Neural cell (in vitro differentiated cells): ENCODE measurements at regions not wholly inside any gene's neighbourhood (a gene's known extent, or its start where the extent isn't known, plus 50 kb on each side); places are given as distances from the start of the nearest gene placed in this dataset.

Experiments
- H2AFZ ChIP-seq: fragments of 200-600, 300-800 bp; sonication (generic), shearing (Covaris generic); 2 replicates; pipeline ENCODE4 v1.6.0; 2014; ENCODE audit warnings: low read depth, mild to moderate bottlenecking, antibody characterized with exemption, low read length, moderate library complexity
- H3F3A ChIP-seq: fragments of 200-600 bp; shearing (Covaris generic); 2 replicates; pipeline ENCODE4 v1.6.1; 2016; ENCODE audit warnings: mild to moderate bottlenecking, moderate library complexity, mixed read lengths, antibody characterized with exemption, low read length; ENCODE audit not compliant: insufficient read depth, poor library complexity, severe bottlenecking
- H3K27ac ChIP-seq: fragments of 200-600, 300-800 bp; sonication (generic), shearing (Covaris generic); 2 replicates; pipeline ENCODE4 v1.5.1; 2014; ENCODE audit warnings: mild to moderate bottlenecking, low read length, moderate library complexity
- H3K27me3 ChIP-seq: fragments of 300-800, 200-600 bp; sonication (generic), shearing (Covaris generic); 2 replicates; pipeline ENCODE4 v1.6.0; 2014; ENCODE audit warnings: mild to moderate bottlenecking, low read depth, low read length, moderate library complexity; ENCODE audit not compliant: insufficient read depth
- H3K36me3 ChIP-seq: fragments of 300-800, 200-600 bp; sonication (generic), shearing (Covaris generic); 2 replicates; pipeline ENCODE4 v1.5.1; 2014; ENCODE audit warnings: mild to moderate bottlenecking, antibody characterized with exemption, low read length, moderate library complexity; ENCODE audit not compliant: insufficient read depth
- H3K4me2 ChIP-seq: fragments of 300-800, 200-600 bp; sonication (generic), shearing (Covaris generic); 2 replicates; pipeline ENCODE4 v1.6.0; 2014; ENCODE audit warnings: mild to moderate bottlenecking, low read length
- H3K4me3 ChIP-seq: fragments of 300-800, 200-600 bp; sonication (generic), shearing (Covaris generic); 2 replicates; pipeline ENCODE4 v1.5.1; 2014; ENCODE audit warnings: mild to moderate bottlenecking, low read length, moderate library complexity
- H3K79me2 ChIP-seq: fragments of 200-600 bp; shearing (Covaris generic); replicated peaks from 2 replicates; pipeline ENCODE4 v1.6.0; 2014; ENCODE audit warnings: mild to moderate bottlenecking, low read length, moderate library complexity; ENCODE audit not compliant: insufficient read depth
- H3K9ac ChIP-seq: fragments of 300-800, 200-600 bp; sonication (generic), shearing (Covaris generic); 2 replicates; pipeline ENCODE4 v1.6.1; 2016; ENCODE audit warnings: mild to moderate bottlenecking, low read length, mixed read lengths
- H3K9me2 ChIP-seq: fragments of 200-600 bp; shearing (Covaris generic); 2 replicates; pipeline ENCODE4 v1.6.1; 2016; ENCODE audit warnings: mild to moderate bottlenecking, low read length, mixed read lengths; ENCODE audit not compliant: insufficient read depth
- H3K9me3 ChIP-seq: fragments of 200-600, 300-800 bp; sonication (generic), shearing (Covaris generic); 2 replicates; pipeline ENCODE4 v1.6.1; 2016; ENCODE audit warnings: mild to moderate bottlenecking, mixed run types, low read length, moderate library complexity, mixed read lengths
- H4K20me1 ChIP-seq: fragments of 200-600 bp; shearing (Covaris generic); 2 replicates; pipeline ENCODE4 v1.6.1; 2016; ENCODE audit warnings: mild to moderate bottlenecking, mixed run types; ENCODE audit not compliant: insufficient read depth
- CTCF ChIP-seq: fragments of 450-650 bp; IDR thresholded peaks from 2 replicates; pipeline ENCODE4 v1.5.1; 2014; ENCODE audit warnings: antibody characterized with exemption, mild to moderate bottlenecking, moderate library complexity; ENCODE audit not compliant: poor library complexity, severe bottlenecking
- EP300 ChIP-seq: fragments of 450-650 bp; conservative IDR thresholded peaks from 2 replicates; pipeline ENCODE4 v1.6.1; 2014; ENCODE audit warnings: antibody characterized with exemption, mild to moderate bottlenecking, moderate library complexity; ENCODE audit not compliant: poor library complexity, severe bottlenecking
- EZH2 ChIP-seq: fragments of 200-600, 300-800 bp; shearing (Covaris generic), sonication (generic); IDR thresholded peaks from 2 replicates; pipeline ENCODE4 v1.6.1; 2014; ENCODE audit warnings: antibody characterized with exemption, low read length, borderline replicate concordance, mild to moderate bottlenecking; ENCODE audit not compliant: insufficient read depth, poor library complexity, severe bottlenecking
- MXI1 ChIP-seq: fragments of 450-650 bp; conservative IDR thresholded peaks from 2 replicates; pipeline ENCODE4 v1.6.1; 2014; ENCODE audit warnings: antibody characterized with exemption, mild to moderate bottlenecking; ENCODE audit not compliant: poor library complexity, severe bottlenecking
- POLR2AphosphoS5 ChIP-seq: IDR thresholded peaks from 2 replicates; pipeline ENCODE4 v1.6.1; 2012
- RAD21 ChIP-seq: fragments of 450-650 bp; conservative IDR thresholded peaks from 2 replicates; pipeline ENCODE4 v1.6.1; 2014; ENCODE audit warnings: antibody characterized with exemption, mild to moderate bottlenecking, moderate library complexity
- REST ChIP-seq: IDR thresholded peaks from 2 replicates; pipeline ENCODE4 v1.6.1; 2012; ENCODE audit warnings: borderline replicate concordance
- SMC3 ChIP-seq: fragments of 450-650 bp; conservative IDR thresholded peaks from 2 replicates; pipeline ENCODE4 v1.6.1; 2014; ENCODE audit warnings: antibody characterized with exemption, mild to moderate bottlenecking, moderate library complexity; ENCODE audit not compliant: poor library complexity
- TAF1 ChIP-seq: IDR thresholded peaks from 2 replicates; pipeline ENCODE4 v1.6.1; 2012; ENCODE audit warnings: low read depth

DNA sequence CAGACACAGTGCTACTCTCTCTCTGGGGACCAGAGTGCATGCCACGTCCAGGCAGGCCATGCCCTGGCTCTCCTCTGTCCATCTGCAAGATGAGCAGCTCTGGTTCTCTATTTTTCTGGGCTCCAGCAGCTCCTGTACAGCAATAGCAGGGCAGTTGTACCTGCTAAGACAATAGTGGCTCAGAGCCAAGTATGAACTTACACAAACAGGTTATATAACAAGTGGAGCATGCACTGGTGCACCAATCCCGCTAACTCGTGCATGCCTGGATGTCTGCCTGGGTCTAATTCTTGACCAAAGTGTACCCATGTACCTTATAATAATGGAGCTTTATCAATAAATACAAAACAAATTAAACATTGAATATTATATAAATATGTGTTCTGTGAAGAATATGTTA, 392.3 kb downstream of the CENPC start:
- H2AFZ ChIP-seq = no peak overlapping the region
- no peak overlapping the region for H3K4me2 ChIP-seq
- no peaks in the 10 kb centered on the region for H3F3A ChIP-seq

More for the DNA sequence above, 392.3 kb downstream of the CENPC start:
- TF ChIP-seq TAF1 (no peak), REST (no peak), CTCF (no peak), SMC3 (no peak), POLR2AphosphoS5 (no peak), EZH2 (no peak), EP300 (no peak), RAD21 (no peak), MXI1 (no peak)
- H3K9ac ChIP-seq = no peak overlapping the region
- H3K36me3 ChIP-seq = no peaks in the 10 kb centered on the region
- no peaks in the 10 kb centered on the region for H4K20me1 ChIP-seq
- H3K9me3 ChIP-seq = no peaks in the 10 kb centered on the region
- no peak overlapping the region for H3K27ac ChIP-seq
- H3K27me3 ChIP-seq = no peaks in the 10 kb centered on the region
- H3K79me2 ChIP-seq = no peaks in the 10 kb centered on the region
- no peak overlapping the region for H3K4me3 ChIP-seq
- H3K9me2 ChIP-seq = no peaks in the 10 kb centered on the region
